H1 (cell line): ENCODE measurements at regions not wholly inside any gene's neighbourhood (a gene's known extent, or its start where the extent isn't known, plus 50 kb on each side); places are given as distances from the start of the nearest gene placed in this dataset.

ENCODE experiments used
- CTCF ChIA-PET: fragments of 300-600 bp; sonication (Branson Sonifier 250); formaldehyde crosslinking; loops from one replicate; lab custom pipeline; 2021; ENCODE audit not compliant: partially characterized antibody; lab: Charles Lee
- POLR2A ChIA-PET: fragments of 300-600 bp; sonication (Branson Sonifier 250); formaldehyde crosslinking; loops from one replicate; lab custom pipeline; 2021; ENCODE audit warnings: inconsistent platforms; ENCODE audit not compliant: partially characterized antibody; lab: Charles Lee
- DNase-seq, 2 experiments: peaks; one replicate each; pipeline versions ENCODE4 v3.0.0 to v3.0.0-alpha.2; 2010 to 2022; ENCODE audit warnings: low spot score in 2 of 2, low read depth in 1 of 2, mixed read lengths in 1 of 2
- FAIRE-seq: peaks from 2 replicates; lab custom pipeline; 2011; peaks lifted over from hg19 to GRCh38; lab: Jason Lieb, UNC
- H2AFZ ChIP-seq: 2 replicates; pipeline ENCODE4 v1.8.1; 2012; ENCODE audit warnings: low read length, inconsistent platforms
- H2AK5ac ChIP-seq: 2 replicates; pipeline ENCODE4 v1.6.1; 2013; ENCODE audit warnings: low read depth, low read length
- H2BK120ac ChIP-seq: replicated peaks from 2 replicates; pipeline ENCODE3; 2013; ENCODE audit warnings: low read depth, low read length, inconsistent platforms
- H2BK12ac ChIP-seq: 2 replicates; pipeline ENCODE4 v1.6.1; 2013; ENCODE audit warnings: low read depth, low read length
- H2BK15ac ChIP-seq: 2 replicates; pipeline ENCODE4 v1.6.1; 2013; ENCODE audit warnings: low read length
- H2BK20ac ChIP-seq: 2 replicates; pipeline ENCODE4 v1.6.1; 2013; ENCODE audit warnings: low read length
- H2BK5ac ChIP-seq: 2 replicates; pipeline ENCODE4 v1.6.1; 2013; ENCODE audit warnings: low read depth, low read length
- H3K14ac ChIP-seq: 2 replicates; pipeline ENCODE4 v1.6.1; 2013; ENCODE audit warnings: inconsistent platforms; ENCODE audit not compliant: insufficient read length
- H3K18ac ChIP-seq: 2 replicates; pipeline ENCODE4 v1.6.1; 2013; ENCODE audit warnings: low read length; ENCODE audit errors: extremely low read depth
- H3K23ac ChIP-seq: 2 replicates; pipeline ENCODE4 v1.6.1; 2013; ENCODE audit warnings: inconsistent platforms; ENCODE audit not compliant: insufficient read length
- H3K23me2 ChIP-seq: 2 replicates; pipeline ENCODE4 v1.6.1; 2013; ENCODE audit warnings: low read depth, low read length
- H3K27ac ChIP-seq: 2 replicates; pipeline ENCODE4 v1.6.1; 2011; ENCODE audit warnings: low read depth, low read length, inconsistent platforms
- H3K27me3 ChIP-seq, 4 experiments: replicated peaks in 1 of 4; 1 replicate in 1 of 4; 2 replicates in 3 of 4; pipeline versions ENCODE4 v1.6.1 to v1.8.1; 2011 to 2013; ENCODE audit warnings: low read length in 3 of 4, mild to moderate bottlenecking in 3 of 4, inconsistent platforms in 2 of 4, mixed read lengths in 2 of 4, moderate library complexity in 1 of 4; ENCODE audit not compliant: control insufficient read depth in 3 of 4, insufficient read depth in 3 of 4; ENCODE audit errors: extremely low read depth in 1 of 4
- H3K36me3 ChIP-seq, 4 experiments: 2 replicates each; pipeline versions ENCODE4 v1.6.1 to v1.8.1; 2011 to 2013; ENCODE audit warnings: mild to moderate bottlenecking in 4 of 4, low read length in 3 of 4, moderate library complexity in 2 of 4, control low read depth in 1 of 4, inconsistent platforms in 1 of 4; ENCODE audit not compliant: insufficient read depth in 4 of 4, control insufficient read depth in 2 of 4
- H3K4ac ChIP-seq: replicated peaks from 2 replicates; pipeline ENCODE3; 2013; ENCODE audit warnings: low read length, low read depth, mixed read lengths, inconsistent platforms; ENCODE audit not compliant: insufficient read length
- H3K4me1 ChIP-seq, 4 experiments: replicated peaks in 1 of 4; 1 replicate in 1 of 4; 2 replicates in 3 of 4; pipeline versions ENCODE4 v1.6.1 to v1.8.1; 2011 to 2013; ENCODE audit warnings: low read length in 3 of 4, inconsistent platforms in 2 of 4, mixed read lengths in 1 of 4; ENCODE audit not compliant: insufficient read depth in 4 of 4, control insufficient read depth in 3 of 4
- H3K4me2 ChIP-seq, 2 experiments: 2 replicates each; pipeline versions ENCODE4 v1.6.1 to v1.8.1; 2011 to 2013; ENCODE audit warnings: low read depth in 2 of 2, low read length in 2 of 2, control low read depth in 1 of 2, inconsistent platforms in 1 of 2, mild to moderate bottlenecking in 1 of 2; ENCODE audit not compliant: insufficient read depth in 1 of 2
- H3K4me3 ChIP-seq, 4 experiments: fragments of 200-600, 300-600 bp in 1 of 4; sonication (generic), shearing (Covaris generic), sonication (Bioruptor Twin) in 1 of 4; 2 replicates each; pipeline versions ENCODE4 v1.5.1 to v1.8.1; 2011 to 2016; ENCODE audit warnings: low read length in 4 of 4, low read depth in 3 of 4, control low read depth in 2 of 4, inconsistent platforms in 2 of 4, mild to moderate bottlenecking in 2 of 4, mixed read lengths in 1 of 4, moderate library complexity in 1 of 4; ENCODE audit not compliant: insufficient read depth in 2 of 4; ENCODE audit errors: extremely low read depth in 1 of 4
- H3K56ac ChIP-seq: replicated peaks from 2 replicates; pipeline ENCODE3; 2013; ENCODE audit warnings: low read depth, mild to moderate bottlenecking, mixed read lengths, low read length, inconsistent platforms; ENCODE audit not compliant: insufficient read length
- H3K79me1 ChIP-seq: 2 replicates; pipeline ENCODE4 v1.6.1; 2013; ENCODE audit warnings: low read depth, low read length, control low read depth
- H3K79me2 ChIP-seq, 2 experiments: 2 replicates each; pipeline versions ENCODE4 v1.6.1 to v1.8.1; 2012 to 2013; ENCODE audit warnings: low read length in 2 of 2, mild to moderate bottlenecking in 2 of 2, inconsistent platforms in 1 of 2; ENCODE audit not compliant: insufficient read depth in 2 of 2, control insufficient read depth in 1 of 2
- H3K9ac ChIP-seq, 4 experiments: replicated peaks in 1 of 4; 1 replicate in 1 of 4; 2 replicates in 3 of 4; pipeline versions ENCODE4 v1.6.1 to v1.8.1; 2011 to 2013; ENCODE audit warnings: low read depth in 3 of 4, low read length in 3 of 4, control low read depth in 2 of 4, mild to moderate bottlenecking in 2 of 4, moderate library complexity in 2 of 4, inconsistent platforms in 1 of 4; ENCODE audit errors: extremely low read depth in 1 of 4
- H3K9me3 ChIP-seq, 2 experiments: 2 replicates each; pipeline versions ENCODE4 v1.6.1 to v1.8.1; 2012 to 2013; ENCODE audit warnings: mild to moderate bottlenecking in 2 of 2, moderate library complexity in 2 of 2, control low read depth in 1 of 2, inconsistent platforms in 1 of 2, low read depth in 1 of 2, low read length in 1 of 2, mixed read lengths in 1 of 2; ENCODE audit not compliant: insufficient read depth in 2 of 2
- H4K20me1 ChIP-seq, 2 experiments: replicated peaks in 1 of 2; 2 replicates each; pipeline versions ENCODE3 to v1.8.1; 2011 to 2013; ENCODE audit warnings: inconsistent platforms in 2 of 2, low read length in 2 of 2, mild to moderate bottlenecking in 1 of 2; ENCODE audit not compliant: insufficient read depth in 2 of 2, control insufficient read depth in 1 of 2
- H4K5ac ChIP-seq: 2 replicates; pipeline ENCODE4 v1.6.1; 2013; ENCODE audit warnings: low read length, low read depth, mixed read lengths, inconsistent platforms; ENCODE audit not compliant: insufficient read length
- H4K8ac ChIP-seq: 2 replicates; pipeline ENCODE4 v1.8.0; 2013; ENCODE audit warnings: mild to moderate bottlenecking, moderate library complexity, low read length, inconsistent platforms; ENCODE audit not compliant: insufficient read depth; ENCODE audit errors: extremely low read depth
- H4K91ac ChIP-seq: replicated peaks from 2 replicates; pipeline ENCODE3; 2013; ENCODE audit warnings: low read length, mixed read lengths, inconsistent platforms; ENCODE audit not compliant: insufficient read length
- BRCA1 ChIP-seq: IDR thresholded peaks from 2 replicates; pipeline ENCODE4 v1.6.1; 2012; ENCODE audit warnings: low read depth, low read length, improper control_type of control experiment
- CBX5 ChIP-seq: fragments of 300-800, 300-1000 bp; sonication (generic); IDR thresholded peaks from 2 replicates; pipeline ENCODE4 v1.7.1; 2016; ENCODE audit warnings: antibody characterized with exemption, low read length, low read depth
- EP300 ChIP-seq, 2 experiments: IDR thresholded peaks; 1 replicate in 1 of 2; 2 replicates in 1 of 2; pipeline ENCODE4 v1.6.1; 2011 to 2012; ENCODE audit warnings: low read depth in 2 of 2, low read length in 2 of 2, mild to moderate bottlenecking in 2 of 2, borderline replicate concordance in 1 of 2, inconsistent platforms in 1 of 2, moderate library complexity in 1 of 2
- HDAC6 ChIP-seq: IDR thresholded peaks from one replicate; pipeline ENCODE4 v1.7.1; 2012; ENCODE audit warnings: low read depth, mild to moderate bottlenecking, inconsistent platforms, low read length, moderate library complexity
- JUN ChIP-seq: IDR thresholded peaks from 2 replicates; pipeline ENCODE4 v1.6.1; 2011; ENCODE audit warnings: low read depth, mild to moderate bottlenecking, improper control_type of control experiment, low read length
- MAX ChIP-seq: IDR thresholded peaks from 2 replicates; pipeline ENCODE4 v1.6.1; 2012; ENCODE audit warnings: inconsistent platforms
- NRF1 ChIP-seq: IDR thresholded peaks from 2 replicates; pipeline ENCODE4 v1.6.1; 2011; ENCODE audit warnings: mild to moderate bottlenecking, low read depth, low read length, improper control_type of control experiment
- POLR2AphosphoS5 ChIP-seq: IDR thresholded peaks from 2 replicates; pipeline ENCODE4 v1.6.1; 2011; ENCODE audit warnings: low read depth, low read length
- POU5F1 ChIP-seq: IDR thresholded peaks from 2 replicates; pipeline ENCODE4 v1.6.1; 2011; ENCODE audit warnings: low read depth, mild to moderate bottlenecking, low read length, moderate library complexity
- RBBP5 ChIP-seq: IDR thresholded peaks from 2 replicates; pipeline ENCODE4 v1.7.1; 2012; ENCODE audit warnings: low read depth, mild to moderate bottlenecking, inconsistent platforms, low read length, moderate library complexity, borderline replicate concordance
- SP2 ChIP-seq: IDR thresholded peaks from 2 replicates; pipeline ENCODE4 v1.6.1; 2012; ENCODE audit warnings: mild to moderate bottlenecking, low read length, inconsistent platforms
- SUZ12 ChIP-seq: fragments of 200-600 bp; sonication (generic); IDR thresholded peaks from 2 replicates; pipeline ENCODE4 v1.6.1; 2012; ENCODE audit warnings: mild to moderate bottlenecking, inconsistent platforms, low read length, moderate library complexity, mixed read lengths
- TBP ChIP-seq: IDR thresholded peaks from 2 replicates; pipeline ENCODE4 v1.6.1; 2011; ENCODE audit warnings: low read depth, low read length, improper control_type of control experiment
- YY1 ChIP-seq: IDR thresholded peaks from 2 replicates; pipeline ENCODE4 v1.6.1; 2011; ENCODE audit warnings: low read depth, mild to moderate bottlenecking, low read length
- WGBS, 2 experiments: shearing (Covaris generic) in 1 of 2; methylation state at CpG; one replicate each; pipeline versions ENCODE4 v1.1.6 to v1.1.7; 2013 to 2015; ENCODE audit warnings: low lambda C conversion rate in 2 of 2, mixed read lengths in 2 of 2, inconsistent platforms in 1 of 2, low coverage in 1 of 2, missing lambda C conversion rate in 1 of 2; ENCODE audit not compliant: insufficient replicate concordance in 2 of 2, insufficient coverage in 1 of 2, insufficient read length in 1 of 2; ENCODE audit errors: extremely low coverage in 1 of 2, missing lambda C conversion rate in 1 of 2; 5-methylcytosine and 5-hydroxymethylcytosine counted together

- no peaks in the 10 kb centered on the region for H3K27me3 ChIP-seq
- 0 out of 4 replicates have a peak, but pooled peaks cover 0 to 6% of the 10 kb centered on the region in 2 experiments for H3K9me3 ChIP-seq
- H3K23ac ChIP-seq = no peak overlapping the region
- no peak overlapping the region for H4K91ac ChIP-seq
- H2BK12ac ChIP-seq = no peak overlapping the region
- H4K5ac ChIP-seq = no peak overlapping the region
- no peaks in the 10 kb centered on the region for H3K79me2 ChIP-seq
- H3K4me1 ChIP-seq = no peaks in the 10 kb centered on the region
- no peak overlapping the region for H3K18ac ChIP-seq
- WGBS, 2 experiments = 86% methylated on average over 1 of the region's 3 CpGs; no CpG with 5 or more reads in 1 of the 2 experiments
- no peak overlapping the region for H2BK15ac ChIP-seq
- no peak overlapping the region for H3K4me2 ChIP-seq
- no peak overlapping the region for H3K4ac ChIP-seq
- H3K4me3 ChIP-seq = no peak overlapping the region
- H3K56ac ChIP-seq = no peak overlapping the region
- H4K20me1 ChIP-seq = no peaks in the 10 kb centered on the region
- no peaks in the 10 kb centered on the region for H3K79me1 ChIP-seq
- H3K27ac ChIP-seq = no peak overlapping the region
- H3K14ac ChIP-seq = no peak overlapping the region
- DNase-seq (no peak), FAIRE-seq (no peak)
- H2AFZ ChIP-seq = no peak overlapping the region
- ChIA-PET POLR2A (no interaction called here), CTCF (no interaction called here)
- H2BK120ac ChIP-seq = no peak overlapping the region
- H3K23me2 ChIP-seq = no peaks in the 10 kb centered on the region
- H2AK5ac ChIP-seq = no peak overlapping the region
- no peak overlapping the region for H3K9ac ChIP-seq
- H2BK20ac ChIP-seq = no peak overlapping the region
- H2BK5ac ChIP-seq = no peak overlapping the region
- no peak overlapping the region for H4K8ac ChIP-seq
- no peaks in the 10 kb centered on the region for H3K36me3 ChIP-seq
- TF ChIP-seq YY1 (no peak), EP300 (IDR thresholded peaks at IDR 0.05; ENCODE audit: borderline replicate concordance in 1 of 2, low read depth in 2 of 2, low read length in 2 of 2) (no peak), POLR2AphosphoS5 (no peak), JUN (no peak), SP2 (no peak), CBX5 (no peak), POU5F1 (no peak), BRCA1 (no peak), NRF1 (no peak), RBBP5 (no peak), SUZ12 (no peak), HDAC6 (no peak), TBP (no peak), MAX (no peak)
Measured at GRCh38 chrX:21319323-21319722, 54.9 kb upstream of the CNKSR2 start.
